Thyroid gland (tissue), 4 donors: ENCODE measurements at regions not wholly inside any gene's neighbourhood (a gene's known extent, or its start where the extent isn't known, plus 50 kb on each side); places are given as distances from the start of the nearest gene placed in this dataset.

Experiments used
- POLR2A ChIP-seq, 2 donors: fragments of 450-650 bp; IDR thresholded peaks; one replicate each; pipeline ENCODE4 v1.6.1; 2017; ENCODE audit warnings: antibody characterized with exemption in 2 of 2, mild to moderate bottlenecking in 2 of 2, moderate library complexity in 1 of 2
- TF ChIP-seq, protein P1 (sequence below), 6 experiments: fragments of 200-600 bp in 3 of 6; fragments of 450-650 bp in 3 of 6; sonication (generic) in 3 of 6; IDR thresholded peaks; one replicate each; pipeline ENCODE4 v1.5.1; 2016 to 2019; ENCODE audit warnings: antibody characterized with exemption in 6 of 6, mild to moderate bottlenecking in 2 of 6, inconsistent platforms in 1 of 6, moderate library complexity in 1 of 6

DNA sequence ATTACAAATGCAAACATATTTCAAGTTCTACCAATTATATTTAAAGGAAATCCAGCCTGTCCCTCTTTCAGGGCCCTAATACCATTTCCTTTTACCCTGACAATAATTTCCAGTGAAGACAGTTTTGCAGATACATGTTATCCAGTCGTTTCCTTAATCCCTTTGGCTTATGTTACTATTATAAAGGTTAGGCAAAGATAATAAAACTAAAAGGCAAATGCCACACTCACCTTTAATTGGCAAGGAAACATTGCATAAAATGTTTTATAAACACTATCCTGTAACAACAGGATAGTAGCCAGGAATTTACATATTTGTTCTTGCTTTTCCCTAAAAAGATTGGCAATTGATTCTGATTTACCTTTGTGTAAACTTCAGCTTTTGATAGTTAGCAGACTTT lies 168.7 kb downstream of the AEBP2 start:
- TF ChIP-seq, protein P1, sequence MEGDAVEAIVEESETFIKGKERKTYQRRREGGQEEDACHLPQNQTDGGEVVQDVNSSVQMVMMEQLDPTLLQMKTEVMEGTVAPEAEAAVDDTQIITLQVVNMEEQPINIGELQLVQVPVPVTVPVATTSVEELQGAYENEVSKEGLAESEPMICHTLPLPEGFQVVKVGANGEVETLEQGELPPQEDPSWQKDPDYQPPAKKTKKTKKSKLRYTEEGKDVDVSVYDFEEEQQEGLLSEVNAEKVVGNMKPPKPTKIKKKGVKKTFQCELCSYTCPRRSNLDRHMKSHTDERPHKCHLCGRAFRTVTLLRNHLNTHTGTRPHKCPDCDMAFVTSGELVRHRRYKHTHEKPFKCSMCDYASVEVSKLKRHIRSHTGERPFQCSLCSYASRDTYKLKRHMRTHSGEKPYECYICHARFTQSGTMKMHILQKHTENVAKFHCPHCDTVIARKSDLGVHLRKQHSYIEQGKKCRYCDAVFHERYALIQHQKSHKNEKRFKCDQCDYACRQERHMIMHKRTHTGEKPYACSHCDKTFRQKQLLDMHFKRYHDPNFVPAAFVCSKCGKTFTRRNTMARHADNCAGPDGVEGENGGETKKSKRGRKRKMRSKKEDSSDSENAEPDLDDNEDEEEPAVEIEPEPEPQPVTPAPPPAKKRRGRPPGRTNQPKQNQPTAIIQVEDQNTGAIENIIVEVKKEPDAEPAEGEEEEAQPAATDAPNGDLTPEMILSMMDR (IDR thresholded peaks at IDR 0.05): no peak
- no peak for TF ChIP-seq POLR2A (IDR thresholded peaks at IDR 0.05)
